Endothelial cell of umbilical vein (primary cell): ENCODE measurements at regions not wholly inside any gene's neighbourhood (a gene's known extent, or its start where the extent isn't known, plus 50 kb on each side); places are given as distances from the start of the nearest gene placed in this dataset.

Experiments used
- BruUV-seq: library from RNA; stranded (reverse); fragments of 400-500 nt; replicated peaks from 2 replicates; lab custom pipeline; 2021; lab: Mats Ljungman, UMichigan
- CTCF ChIA-PET: fragments of 300-600, 350-600 bp; sonication (Branson Sonifier 250); formaldehyde crosslinking; loops from one replicate; lab custom pipeline; 2021; ENCODE audit warnings: antibody characterized with exemption, inconsistent platforms; lab: Charles Lee
- POLR2A ChIA-PET: fragments of 300-600, 350-600 bp; sonication (Branson Sonifier 250); formaldehyde crosslinking; loops from one replicate; lab custom pipeline; 2021; ENCODE audit warnings: antibody characterized with exemption, inconsistent platforms; lab: Charles Lee
- DNase-seq: peaks from one replicate; pipeline ENCODE4 v3.0.0-alpha.2; 2011; ENCODE audit warnings: low read depth, low spot score
- FAIRE-seq: peaks from 2 replicates; lab custom pipeline; 2011; peaks lifted over from hg19 to GRCh38; lab: Jason Lieb, UNC
- H2AFZ ChIP-seq: 2 replicates; pipeline ENCODE4 v1.6.0; 2012; ENCODE audit warnings: low read depth, low read length, control low read depth, inconsistent platforms
- H3K27ac ChIP-seq: 2 replicates; pipeline ENCODE4 v1.5.1; 2011; ENCODE audit warnings: low read depth, mild to moderate bottlenecking, control low read depth, low read length, moderate library complexity; ENCODE audit not compliant: insufficient read depth
- H3K27me3 ChIP-seq, 2 experiments: 2 replicates each; pipeline versions ENCODE4 v1.6.0 to v1.6.1; 2011; ENCODE audit warnings: low read length in 2 of 2, mixed read lengths in 1 of 2; ENCODE audit not compliant: control insufficient read depth in 2 of 2, insufficient read depth in 2 of 2
- H3K36me3 ChIP-seq, 2 experiments: 2 replicates in 1 of 2; 3 replicates in 1 of 2; pipeline ENCODE4 v1.5.1; 2011; ENCODE audit warnings: low read length in 2 of 2, mild to moderate bottlenecking in 1 of 2, moderate library complexity in 1 of 2; ENCODE audit not compliant: control insufficient read depth in 2 of 2, insufficient read depth in 2 of 2; ENCODE audit errors: extremely low read depth in 1 of 2
- H3K4me1 ChIP-seq: 3 replicates; pipeline ENCODE4 v1.5.1; 2011; ENCODE audit warnings: mild to moderate bottlenecking, low read length; ENCODE audit not compliant: control insufficient read depth, insufficient read depth; ENCODE audit errors: extremely low read depth
- H3K4me2 ChIP-seq: 2 replicates; pipeline ENCODE4 v1.6.1; 2011; ENCODE audit warnings: low read length, control low read depth, mixed read lengths; ENCODE audit not compliant: insufficient read depth
- H3K4me3 ChIP-seq, 3 experiments: fragments of 200-600 bp in 1 of 3; sonication (generic), shearing (Covaris generic) in 1 of 3; replicated peaks in 1 of 3; 2 replicates each; pipeline ENCODE4 v1.5.1; 2011 to 2016; ENCODE audit warnings: control low read depth in 3 of 3, low read length in 3 of 3, mild to moderate bottlenecking in 2 of 3, inconsistent platforms in 1 of 3, low read depth in 1 of 3, moderate library complexity in 1 of 3; ENCODE audit not compliant: insufficient read depth in 1 of 3
- H3K79me2 ChIP-seq: 2 replicates; pipeline ENCODE4 v1.6.0; 2012; ENCODE audit warnings: low read length, inconsistent platforms; ENCODE audit not compliant: control insufficient read depth, insufficient read depth
- H3K9ac ChIP-seq: replicated peaks from 2 replicates; pipeline ENCODE3; 2011; ENCODE audit warnings: low read length, control low read depth; ENCODE audit not compliant: insufficient read depth; ENCODE audit errors: extremely low read depth
- H3K9me1 ChIP-seq: replicated peaks from 3 replicates; pipeline ENCODE4 v1.6.0; 2011; ENCODE audit warnings: mild to moderate bottlenecking, low read length; ENCODE audit not compliant: control insufficient read depth, insufficient read depth; ENCODE audit errors: extremely low read depth
- H3K9me3 ChIP-seq: replicated peaks from 2 replicates; pipeline ENCODE4 v1.5.1; 2012; ENCODE audit warnings: low read length, inconsistent platforms; ENCODE audit not compliant: control insufficient read depth, insufficient read depth
- H4K20me1 ChIP-seq: replicated peaks from 2 replicates; pipeline ENCODE3; 2011; ENCODE audit warnings: mild to moderate bottlenecking, low read length; ENCODE audit not compliant: control insufficient read depth, insufficient read depth; ENCODE audit errors: extremely low read depth
- EZH2 ChIP-seq: IDR thresholded peaks from 2 replicates; pipeline ENCODE4 v1.6.1; 2012; ENCODE audit warnings: borderline replicate concordance, low read depth, mild to moderate bottlenecking, moderate library complexity, low read length, inconsistent platforms; ENCODE audit not compliant: severe bottlenecking
- FOS ChIP-seq: IDR thresholded peaks from 2 replicates; pipeline ENCODE4 v1.6.1; 2011; ENCODE audit warnings: mild to moderate bottlenecking, low read length, moderate library complexity, borderline replicate concordance; ENCODE audit not compliant: insufficient read depth
- GATA2 ChIP-seq: IDR thresholded peaks from 2 replicates; pipeline ENCODE4 v1.7.0; 2011; ENCODE audit warnings: low read depth, mild to moderate bottlenecking, moderate library complexity, mixed read lengths, low read length; ENCODE audit not compliant: insufficient read length, insufficient read depth
- JUN ChIP-seq: IDR thresholded peaks from 2 replicates; pipeline ENCODE4 v1.6.1; 2011; ENCODE audit warnings: borderline replicate concordance, low read depth; ENCODE audit not compliant: insufficient read length, insufficient read depth
- MYC ChIP-seq: IDR thresholded peaks from one replicate; pipeline ENCODE4 v1.6.1; 2011; ENCODE audit warnings: mild to moderate bottlenecking, low read depth, low read length
- POLR2A ChIP-seq: IDR thresholded peaks from 2 replicates; pipeline ENCODE4 v1.6.1; 2012; ENCODE audit warnings: low read depth, mild to moderate bottlenecking, control low read depth, low read length
- POLR2AphosphoS5 ChIP-seq: IDR thresholded peaks from 2 replicates; pipeline ENCODE4 v1.6.1; 2012; ENCODE audit warnings: low read depth, mild to moderate bottlenecking, control low read depth, low read length, moderate library complexity; ENCODE audit not compliant: insufficient read depth
- dilution Hi-C: fragments of 300-500 bp; cut with MboI; formaldehyde crosslinking; loops from one replicate; pipeline ENCODE4 v1.15.0; 2019; ENCODE audit warnings: low sequenced_read_pairs; ENCODE audit not compliant: extremely low pct_ligation_motif_present
- intact Hi-C: fragments of 100-400 bp; cut with micrococcal nuclease; formaldehyde crosslinking; loops from one replicate; pipeline ENCODE4 v1.10.0; 2022
- TF ChIP-seq, protein P1 (sequence below): IDR thresholded peaks from 2 replicates; pipeline ENCODE4 v1.6.1; 2011; ENCODE audit not compliant: insufficient read depth, insufficient read length
- TF ChIP-seq, protein P2 (sequence below), 2 donors: IDR thresholded peaks; 1 replicate in 1 of 2; 2 replicates in 1 of 2; pipeline ENCODE4 v1.5.1; 2011; ENCODE audit warnings: low read length in 2 of 2, mild to moderate bottlenecking in 2 of 2, moderate library complexity in 2 of 2, control low read depth in 1 of 2, inconsistent platforms in 1 of 2, low read depth in 1 of 2; ENCODE audit not compliant: insufficient read depth in 1 of 2; ENCODE audit errors: extremely low read depth in 1 of 2

DNA sequence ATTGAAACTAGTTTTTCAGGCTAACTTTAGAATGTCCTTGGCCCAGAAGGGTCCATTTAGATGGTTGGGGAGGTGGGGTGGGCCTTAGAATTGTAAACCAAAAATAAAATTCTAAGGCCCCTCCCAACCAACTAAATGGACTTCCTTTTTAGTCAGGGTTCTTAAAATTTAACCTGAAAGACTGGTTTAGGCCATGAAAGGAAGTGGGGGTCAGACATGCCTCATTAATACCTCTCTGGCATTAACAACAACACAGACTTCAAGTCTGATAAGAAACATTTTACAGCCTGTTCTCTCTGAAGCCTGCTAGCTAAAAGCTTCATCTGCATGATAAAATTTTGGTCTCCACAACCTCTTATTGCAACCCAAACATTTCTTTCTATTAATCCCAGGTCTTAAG lies 65.5 kb upstream of the TNC start:
- Histone ChIP-seq H3K36me3 (no peaks in the 10 kb centered on the region), H4K20me1 (no peaks in the 10 kb centered on the region), H3K27ac (no peak overlapping the region), H3K9me3 (no peaks in the 10 kb centered on the region), H2AFZ (no peak overlapping the region), H3K9ac (no peak overlapping the region), H3K9me1 (no peaks in the 10 kb centered on the region), H3K79me2 (no peaks in the 10 kb centered on the region), H3K4me2 (no peak overlapping the region), H3K4me3 (no peak overlapping the region), H3K27me3 (no peaks in the 10 kb centered on the region), H3K4me1 (no peaks in the 10 kb centered on the region)
- ChIA-PET CTCF (no interaction called here), POLR2A (no interaction called here)
- dilution Hi-C loops (no loop called here), intact Hi-C loops (no loop called here)
- TF ChIP-seq POLR2A (no peak), FOS (no peak)
- TF ChIP-seq, protein P1, sequence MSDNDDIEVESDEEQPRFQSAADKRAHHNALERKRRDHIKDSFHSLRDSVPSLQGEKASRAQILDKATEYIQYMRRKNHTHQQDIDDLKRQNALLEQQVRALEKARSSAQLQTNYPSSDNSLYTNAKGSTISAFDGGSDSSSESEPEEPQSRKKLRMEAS, result no peak
- FAIRE-seq (no peak), DNase-seq (no peak)
- BruUV-seq, result no TSS peak

DNA sequence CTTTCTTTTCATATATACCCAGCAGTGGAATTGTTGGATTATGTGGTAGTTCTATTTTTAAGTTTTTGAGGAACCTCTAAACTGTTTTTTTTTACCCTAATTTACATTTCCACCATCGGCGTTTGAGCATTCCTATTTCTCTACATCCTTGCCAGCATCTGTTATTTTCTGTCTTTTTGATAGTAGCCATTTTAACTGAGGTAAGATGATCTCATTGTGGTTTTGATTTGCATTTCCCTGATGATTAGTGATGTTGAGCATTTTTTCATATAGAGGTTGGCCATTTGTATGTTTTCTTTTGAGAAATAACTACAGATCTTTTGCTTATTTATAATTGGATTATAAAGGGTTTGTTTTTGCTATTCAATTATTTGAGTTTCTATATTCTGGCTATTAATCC lies 71.7 kb upstream of the TNC start:
- FAIRE-seq, result no peak

More for the DNA sequence above, 71.7 kb upstream of the TNC start:
- dilution Hi-C loops (no loop called here), intact Hi-C loops (no loop called here)
- CTCF ChIA-PET, result no interaction called here
- DNase-seq, result no peak
- no peak overlapping the region for H3K4me3 ChIP-seq
- POLR2A ChIA-PET, result no interaction called here
- no peaks in the 10 kb centered on the region for H3K27me3 ChIP-seq
- no peak overlapping the region for H3K4me2 ChIP-seq
- H3K9me1 ChIP-seq, result no peaks in the 10 kb centered on the region
- H3K9ac ChIP-seq, result no peak overlapping the region
- no peaks in the 10 kb centered on the region for H4K20me1 ChIP-seq
- no TSS peak for BruUV-seq
- no peaks in the 10 kb centered on the region for H3K4me1 ChIP-seq
- H3K27ac ChIP-seq, result no peak overlapping the region
- no peaks in the 10 kb centered on the region for H3K79me2 ChIP-seq
- peaks cover 2% of the 10 kb centered on the region for H3K9me3 ChIP-seq
- TF ChIP-seq EZH2 (no peak), FOS (no peak), MYC (no peak), POLR2A (no peak), POLR2AphosphoS5 (no peak), GATA2 (no peak), JUN (no peak)
- TF ChIP-seq, protein P1, result no peak
- TF ChIP-seq, protein P2, sequence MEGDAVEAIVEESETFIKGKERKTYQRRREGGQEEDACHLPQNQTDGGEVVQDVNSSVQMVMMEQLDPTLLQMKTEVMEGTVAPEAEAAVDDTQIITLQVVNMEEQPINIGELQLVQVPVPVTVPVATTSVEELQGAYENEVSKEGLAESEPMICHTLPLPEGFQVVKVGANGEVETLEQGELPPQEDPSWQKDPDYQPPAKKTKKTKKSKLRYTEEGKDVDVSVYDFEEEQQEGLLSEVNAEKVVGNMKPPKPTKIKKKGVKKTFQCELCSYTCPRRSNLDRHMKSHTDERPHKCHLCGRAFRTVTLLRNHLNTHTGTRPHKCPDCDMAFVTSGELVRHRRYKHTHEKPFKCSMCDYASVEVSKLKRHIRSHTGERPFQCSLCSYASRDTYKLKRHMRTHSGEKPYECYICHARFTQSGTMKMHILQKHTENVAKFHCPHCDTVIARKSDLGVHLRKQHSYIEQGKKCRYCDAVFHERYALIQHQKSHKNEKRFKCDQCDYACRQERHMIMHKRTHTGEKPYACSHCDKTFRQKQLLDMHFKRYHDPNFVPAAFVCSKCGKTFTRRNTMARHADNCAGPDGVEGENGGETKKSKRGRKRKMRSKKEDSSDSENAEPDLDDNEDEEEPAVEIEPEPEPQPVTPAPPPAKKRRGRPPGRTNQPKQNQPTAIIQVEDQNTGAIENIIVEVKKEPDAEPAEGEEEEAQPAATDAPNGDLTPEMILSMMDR (IDR thresholded peaks at IDR 0.05; ENCODE audit: extremely low read depth in 1 of 2, insufficient read depth in 1 of 2, low read depth in 1 of 2, low read length in 2 of 2), result no peak
- no peak overlapping the region for H2AFZ ChIP-seq
- H3K36me3 ChIP-seq, result no peaks in the 10 kb centered on the region
